IMR-90 (cell line): ENCODE measurements at regions not wholly inside any gene's neighbourhood (a gene's known extent, or its start where the extent isn't known, plus 50 kb on each side); places are given as distances from the start of the nearest gene placed in this dataset.

ENCODE experiments used
- MXI1 ChIP-seq: IDR thresholded peaks from 2 replicates; pipeline ENCODE4 v1.6.1; 2012; ENCODE audit warnings: low read depth, mild to moderate bottlenecking, low read length, moderate library complexity, borderline replicate concordance
- NFE2L2 ChIP-seq: fragments of 150-350 bp; IDR thresholded peaks from 2 replicates; pipeline ENCODE4 v1.6.1; 2016; ENCODE audit warnings: low read depth, mild to moderate bottlenecking, low read length
- RAD21 ChIP-seq: IDR thresholded peaks from 2 replicates; pipeline ENCODE4 v1.6.1; 2012; ENCODE audit warnings: low read length, improper control_type of control experiment
- RFX5 ChIP-seq: IDR thresholded peaks from 2 replicates; pipeline ENCODE4 v1.8.0; 2012; ENCODE audit warnings: low read depth, mild to moderate bottlenecking, low read length, moderate library complexity
- TF ChIP-seq, protein P1 (sequence below): conservative IDR thresholded peaks from 2 replicates; pipeline ENCODE4 v1.5.1; 2012; ENCODE audit warnings: mild to moderate bottlenecking, low read depth, low read length, improper control_type of control experiment
- TF ChIP-seq, protein P2 (sequence below): fragments of 150-350 bp; IDR thresholded peaks from 2 replicates; pipeline ENCODE4 v1.6.1; 2016; ENCODE audit warnings: low read depth, mild to moderate bottlenecking, low read length, moderate library complexity, borderline replicate concordance
- TF ChIP-seq, protein P3 (sequence below): fragments of 150-350 bp; IDR thresholded peaks from 2 replicates; pipeline ENCODE4 v1.6.1; 2017; ENCODE audit warnings: mild to moderate bottlenecking, antibody characterized with exemption, low read length, low read depth

- TF ChIP-seq, protein P1, sequence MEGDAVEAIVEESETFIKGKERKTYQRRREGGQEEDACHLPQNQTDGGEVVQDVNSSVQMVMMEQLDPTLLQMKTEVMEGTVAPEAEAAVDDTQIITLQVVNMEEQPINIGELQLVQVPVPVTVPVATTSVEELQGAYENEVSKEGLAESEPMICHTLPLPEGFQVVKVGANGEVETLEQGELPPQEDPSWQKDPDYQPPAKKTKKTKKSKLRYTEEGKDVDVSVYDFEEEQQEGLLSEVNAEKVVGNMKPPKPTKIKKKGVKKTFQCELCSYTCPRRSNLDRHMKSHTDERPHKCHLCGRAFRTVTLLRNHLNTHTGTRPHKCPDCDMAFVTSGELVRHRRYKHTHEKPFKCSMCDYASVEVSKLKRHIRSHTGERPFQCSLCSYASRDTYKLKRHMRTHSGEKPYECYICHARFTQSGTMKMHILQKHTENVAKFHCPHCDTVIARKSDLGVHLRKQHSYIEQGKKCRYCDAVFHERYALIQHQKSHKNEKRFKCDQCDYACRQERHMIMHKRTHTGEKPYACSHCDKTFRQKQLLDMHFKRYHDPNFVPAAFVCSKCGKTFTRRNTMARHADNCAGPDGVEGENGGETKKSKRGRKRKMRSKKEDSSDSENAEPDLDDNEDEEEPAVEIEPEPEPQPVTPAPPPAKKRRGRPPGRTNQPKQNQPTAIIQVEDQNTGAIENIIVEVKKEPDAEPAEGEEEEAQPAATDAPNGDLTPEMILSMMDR: no peak
- TF ChIP-seq RAD21 (no peak), RFX5 (no peak), NFE2L2 (no peak), MXI1 (no peak)
- TF ChIP-seq, protein P2, sequence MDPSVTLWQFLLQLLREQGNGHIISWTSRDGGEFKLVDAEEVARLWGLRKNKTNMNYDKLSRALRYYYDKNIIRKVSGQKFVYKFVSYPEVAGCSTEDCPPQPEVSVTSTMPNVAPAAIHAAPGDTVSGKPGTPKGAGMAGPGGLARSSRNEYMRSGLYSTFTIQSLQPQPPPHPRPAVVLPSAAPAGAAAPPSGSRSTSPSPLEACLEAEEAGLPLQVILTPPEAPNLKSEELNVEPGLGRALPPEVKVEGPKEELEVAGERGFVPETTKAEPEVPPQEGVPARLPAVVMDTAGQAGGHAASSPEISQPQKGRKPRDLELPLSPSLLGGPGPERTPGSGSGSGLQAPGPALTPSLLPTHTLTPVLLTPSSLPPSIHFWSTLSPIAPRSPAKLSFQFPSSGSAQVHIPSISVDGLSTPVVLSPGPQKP: no peak
- TF ChIP-seq, protein P3, sequence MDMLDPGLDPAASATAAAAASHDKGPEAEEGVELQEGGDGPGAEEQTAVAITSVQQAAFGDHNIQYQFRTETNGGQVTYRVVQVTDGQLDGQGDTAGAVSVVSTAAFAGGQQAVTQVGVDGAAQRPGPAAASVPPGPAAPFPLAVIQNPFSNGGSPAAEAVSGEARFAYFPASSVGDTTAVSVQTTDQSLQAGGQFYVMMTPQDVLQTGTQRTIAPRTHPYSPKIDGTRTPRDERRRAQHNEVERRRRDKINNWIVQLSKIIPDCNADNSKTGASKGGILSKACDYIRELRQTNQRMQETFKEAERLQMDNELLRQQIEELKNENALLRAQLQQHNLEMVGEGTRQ: no peak
Measured at GRCh38 chr2:138252587-138252986, 249.0 kb upstream of the SPOPL start.
